GM18498 (cell line): ENCODE measurements at regions not wholly inside any gene's neighbourhood (a gene's known extent, or its start where the extent isn't known, plus 50 kb on each side); places are given as distances from the start of the nearest gene placed in this dataset.

Source experiments
- ATAC-seq: cut with Tn5 transposase; IDR thresholded peaks from one replicate; pipeline ENCODE4 v1.9.1; 2021; ENCODE audit warnings: mild to moderate bottlenecking, moderate library complexity; ENCODE audit not compliant: unreplicated experiment

DNA sequence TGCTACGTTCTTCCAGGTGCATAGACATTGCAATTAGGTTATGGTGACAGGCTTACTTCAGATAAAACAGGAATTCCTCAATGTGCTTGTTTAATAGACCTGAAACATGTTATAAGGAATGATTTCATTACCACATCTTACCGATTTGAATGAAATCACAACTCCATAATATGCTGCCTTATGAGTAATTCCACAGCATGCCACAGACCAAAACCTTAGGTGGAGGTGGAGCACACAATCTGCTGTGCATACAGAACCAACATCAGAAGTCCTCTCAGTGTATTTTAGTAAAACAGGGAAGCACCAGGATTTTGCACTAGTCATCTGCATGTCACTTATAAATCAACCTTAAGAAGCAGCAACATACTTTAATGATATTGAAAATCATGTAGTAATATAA lies 148.9 kb upstream of the TSHZ2 start:
- no peak for ATAC-seq

DNA sequence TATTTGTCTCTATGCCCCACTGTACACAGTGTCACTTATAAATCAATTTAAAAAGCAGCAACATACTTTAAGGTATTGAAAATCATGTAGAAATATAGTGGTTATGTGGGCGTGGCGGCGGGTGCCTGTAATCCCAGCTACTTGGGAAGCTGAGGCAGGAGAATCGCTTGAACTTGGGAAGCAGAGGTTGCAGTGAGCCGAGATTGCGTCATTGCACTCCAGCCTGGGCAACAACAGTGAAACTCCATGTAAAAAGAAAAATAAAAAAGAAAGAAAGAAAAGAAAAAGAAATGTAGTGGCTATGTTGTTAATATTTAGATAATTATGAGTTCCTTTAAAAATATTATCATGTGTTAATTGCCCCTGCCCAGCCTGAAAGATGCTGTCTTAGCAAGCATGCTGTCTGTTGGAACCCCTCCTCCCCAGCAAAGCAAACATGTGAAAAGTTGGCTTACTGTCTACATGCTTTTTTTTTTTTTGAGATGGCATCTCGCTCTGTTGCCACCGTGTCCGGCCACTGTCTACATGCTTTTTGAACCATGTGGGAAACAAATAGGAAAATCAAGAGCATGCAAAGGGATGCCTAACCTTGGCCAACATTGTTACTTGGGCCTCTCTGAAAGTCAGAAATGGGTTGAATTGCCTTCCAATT lies 151.4 kb upstream of the TSHZ2 start:
- ATAC-seq, result no peak

DNA sequence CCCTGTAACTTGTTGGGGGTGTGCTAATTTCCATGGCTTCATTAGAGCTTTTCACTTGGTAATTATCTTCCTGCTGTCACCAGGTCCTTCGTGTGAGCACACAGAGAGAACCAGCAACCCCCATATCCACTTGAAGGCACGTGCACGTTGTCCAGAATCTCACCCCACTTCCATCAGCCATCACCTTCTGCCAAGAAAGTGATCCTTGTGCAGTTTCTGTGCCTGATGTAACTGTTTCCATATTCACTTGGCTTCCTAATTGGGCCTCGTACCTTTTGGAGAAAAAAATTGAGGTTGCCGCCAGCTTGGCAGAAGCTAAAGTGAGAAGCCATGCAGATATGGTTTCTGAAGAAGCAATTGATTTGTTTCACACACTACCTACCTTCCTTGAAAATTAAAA lies 153.7 kb upstream of the TSHZ2 start:
- ATAC-seq, result no peak

DNA sequence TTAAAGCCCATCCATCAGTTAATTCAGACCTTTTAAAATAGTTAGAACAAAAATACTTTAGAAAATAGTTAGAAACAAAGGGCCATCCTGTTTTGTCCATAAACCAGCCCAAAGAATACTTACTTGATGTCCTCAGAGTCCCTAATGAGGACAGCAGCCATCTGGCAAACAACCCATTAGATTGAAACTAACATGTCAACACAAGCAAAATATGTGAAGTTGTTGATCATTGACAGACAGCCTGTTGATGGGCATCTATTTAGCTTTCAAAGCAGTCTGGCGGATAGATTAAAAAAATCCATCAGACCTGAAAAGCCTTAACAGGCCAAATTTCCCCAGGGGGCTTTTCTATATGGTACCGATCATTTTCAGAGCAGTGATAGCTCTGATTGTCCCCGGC lies 154.2 kb upstream of the TSHZ2 start:
- ATAC-seq, result no peak

DNA sequence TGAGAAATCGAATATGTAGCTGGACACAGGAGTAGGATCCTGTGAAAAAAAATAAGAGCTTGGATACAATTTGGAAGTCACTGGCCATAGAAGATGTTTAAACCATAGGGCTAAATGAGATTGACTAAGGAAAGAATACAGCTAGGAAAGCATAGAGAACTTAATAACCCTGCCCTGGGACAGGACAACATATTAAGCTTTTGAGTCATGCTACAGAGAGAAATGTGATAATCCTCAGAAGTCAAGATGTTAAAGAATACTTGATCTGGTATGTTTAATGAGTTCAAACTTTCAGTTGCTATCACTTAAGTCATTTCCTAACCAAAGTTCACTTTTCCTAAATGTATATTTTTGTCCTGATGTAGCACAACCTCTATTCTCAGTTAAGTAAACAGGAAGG lies 154.6 kb upstream of the TSHZ2 start:
- no peak for ATAC-seq

DNA sequence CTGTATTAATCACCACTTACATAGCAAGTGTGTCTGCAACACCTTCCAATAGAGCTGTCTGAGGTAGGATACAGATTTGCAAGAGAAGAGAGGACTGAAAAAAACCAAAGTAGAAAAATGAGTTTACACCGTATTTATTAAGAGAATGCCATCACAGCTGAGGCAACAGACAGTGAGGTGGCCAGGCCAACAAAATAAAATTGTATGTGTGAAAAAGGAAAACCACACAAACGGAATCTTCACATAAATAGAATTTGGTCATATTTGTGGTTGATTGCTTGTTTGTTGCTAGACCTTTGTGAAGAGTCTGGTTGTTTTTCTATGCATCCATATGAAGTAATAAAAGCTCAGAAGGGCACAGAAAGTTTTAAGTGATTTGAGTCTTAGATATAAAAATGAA lies 157.8 kb upstream of the TSHZ2 start:
- no peak for ATAC-seq

DNA sequence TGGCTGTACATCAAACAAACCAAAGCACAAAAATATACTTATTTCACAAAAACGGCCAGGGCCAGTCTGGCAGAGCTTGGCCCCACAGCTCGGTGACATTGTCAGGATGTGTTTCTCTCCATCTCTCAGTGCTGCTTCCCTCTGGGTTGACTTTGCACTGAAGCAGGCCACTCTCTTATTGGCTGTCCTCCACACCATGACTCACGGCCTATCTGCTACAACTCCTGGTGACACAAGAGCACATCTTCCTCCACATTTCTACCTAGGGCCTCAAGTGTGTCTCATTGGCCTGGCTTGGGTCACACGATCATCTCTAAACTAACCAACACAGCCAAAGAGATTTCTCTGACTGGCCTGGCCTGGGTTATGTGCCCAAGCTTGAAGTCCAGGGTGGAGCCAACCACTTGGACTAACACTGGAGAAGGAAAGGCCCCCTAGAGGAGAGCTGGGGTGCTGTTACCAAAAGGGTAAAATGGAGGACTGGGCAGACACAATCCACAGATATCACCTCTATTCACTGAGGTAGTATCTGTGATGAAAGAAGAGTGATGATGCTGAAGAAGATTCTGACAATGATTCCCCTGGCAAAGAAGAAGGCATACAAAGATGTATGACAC lies 159.8 kb upstream of the TSHZ2 start:
- no peak for ATAC-seq

DNA sequence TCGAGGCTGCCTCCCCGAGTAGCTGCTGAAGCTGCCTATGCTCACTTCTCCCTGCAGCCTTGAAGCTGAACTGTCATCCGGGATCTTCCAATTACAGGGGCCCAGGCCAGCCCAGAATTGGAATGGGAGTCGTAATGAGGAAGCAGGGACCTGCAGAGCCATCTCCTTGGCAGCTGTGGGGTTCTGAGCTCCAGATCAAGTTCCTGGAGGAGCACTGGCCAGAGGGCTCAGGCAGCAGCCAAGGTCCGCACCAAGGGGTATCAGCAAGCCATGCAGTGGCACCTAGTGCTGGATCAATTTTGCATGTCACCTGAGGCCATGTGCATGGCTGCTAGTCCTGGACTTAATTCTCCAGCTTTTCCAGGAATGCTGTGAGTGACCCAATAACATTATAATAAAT lies 163.2 kb upstream of the TSHZ2 start:
- ATAC-seq, result no peak

DNA sequence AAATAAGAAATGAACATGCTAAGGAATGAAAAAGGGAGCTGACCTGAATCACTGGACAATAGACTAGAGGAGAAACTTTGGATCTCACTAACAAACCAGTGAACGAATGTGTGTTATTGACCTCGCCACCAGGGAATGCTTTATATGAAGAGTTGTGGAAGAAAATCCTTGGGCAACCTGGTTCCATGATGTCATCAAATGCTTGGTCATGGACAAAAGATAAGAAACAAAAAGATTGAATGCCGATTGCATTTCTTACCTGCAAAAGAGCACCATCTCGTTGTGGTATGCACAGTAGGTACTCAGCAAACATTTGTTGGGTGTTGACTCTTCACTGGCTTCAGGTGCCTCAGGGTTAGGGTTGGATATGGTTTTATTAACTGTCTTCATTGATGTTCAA lies 165.2 kb upstream of the TSHZ2 start:
- no peak for ATAC-seq

DNA sequence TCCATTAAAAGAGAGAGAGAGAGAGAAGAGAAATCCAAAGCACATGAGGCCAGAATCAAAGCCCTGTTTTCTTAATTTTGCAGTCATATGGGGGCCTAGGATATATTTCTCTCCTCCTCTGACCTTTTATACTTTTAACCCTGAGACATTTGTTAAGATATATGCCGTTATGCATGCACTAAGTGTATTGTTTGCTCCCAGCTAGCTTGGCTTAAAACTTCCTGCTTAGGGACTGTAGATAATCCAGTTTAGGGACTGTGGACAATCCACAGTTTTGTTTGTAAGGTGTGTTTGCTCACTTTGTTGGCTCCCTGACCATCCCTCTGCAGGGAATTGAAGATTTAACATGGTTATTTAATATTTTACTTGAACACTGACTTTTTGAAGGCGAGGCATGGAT lies 166.3 kb upstream of the TSHZ2 start:
- ATAC-seq, result no peak

DNA sequence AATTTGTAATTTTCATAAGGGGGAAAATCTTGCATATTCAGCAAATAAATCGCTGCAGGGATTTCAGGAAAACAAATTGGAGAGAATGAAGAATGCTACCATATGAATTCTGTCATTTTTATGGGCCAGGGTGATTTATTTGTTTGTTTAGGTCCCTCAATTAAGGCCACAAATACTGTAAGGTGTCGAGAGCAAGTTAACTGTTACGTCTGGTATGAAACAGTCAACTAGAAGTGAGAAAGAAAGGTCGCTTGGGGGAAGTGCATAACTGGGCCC lies 166.9 kb upstream of the TSHZ2 start:
- no peak for ATAC-seq

DNA sequence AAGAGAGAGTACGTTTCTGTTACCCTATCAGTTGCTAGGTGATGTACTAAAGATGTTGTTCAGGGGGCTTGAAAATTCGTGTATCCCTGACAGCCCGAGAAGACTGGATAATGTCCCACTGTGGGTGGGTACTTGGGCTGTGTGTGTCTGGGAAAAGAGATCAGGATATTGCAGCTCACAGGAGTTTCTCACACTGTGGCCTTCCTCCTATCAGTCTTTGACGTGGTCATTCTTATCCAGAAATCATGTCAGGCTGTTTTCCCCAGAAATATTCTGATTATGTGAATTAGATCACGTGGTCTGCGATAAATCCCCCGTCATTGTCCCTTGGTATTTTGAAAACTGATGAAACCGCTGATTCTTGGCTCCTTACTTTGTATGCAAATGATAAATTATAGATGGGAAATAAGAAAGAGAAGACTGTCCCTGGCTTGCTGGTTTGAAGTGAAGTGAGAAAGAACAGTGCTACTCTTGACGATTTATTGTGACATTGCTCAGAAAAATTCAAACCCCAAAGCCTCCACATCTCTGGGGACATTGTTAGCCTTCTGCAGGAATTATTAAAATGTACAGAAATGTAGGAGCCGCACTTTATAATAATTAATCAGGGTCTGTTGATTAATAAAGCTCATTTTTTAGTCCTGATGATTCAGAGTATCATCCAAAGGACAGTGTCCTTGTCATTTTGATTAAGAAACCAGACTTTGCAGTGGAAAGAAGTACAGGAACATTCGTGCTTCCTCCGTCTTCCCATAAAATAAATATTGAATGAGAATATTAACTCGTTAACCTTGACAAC lies 167.5 kb upstream of the TSHZ2 start:
- ATAC-seq, result no peak

DNA sequence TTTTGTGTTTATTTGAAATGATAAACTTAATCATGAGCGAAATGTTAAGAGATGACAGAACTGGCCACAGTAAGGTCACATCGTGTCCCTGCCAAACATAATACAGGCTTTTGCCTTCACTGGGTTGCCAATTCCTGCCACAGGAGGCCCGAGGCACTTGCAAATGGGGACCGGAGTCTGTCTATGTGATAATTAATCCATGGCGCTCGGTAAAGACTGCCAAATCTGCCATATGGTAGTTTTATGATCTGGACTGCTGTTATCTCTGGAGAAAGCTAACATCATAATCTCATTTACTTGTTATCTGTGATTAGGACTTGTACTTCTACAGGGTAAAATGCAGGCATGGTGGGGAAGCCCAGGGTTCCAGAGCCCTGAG lies 170.5 kb upstream of the TSHZ2 start:
- ATAC-seq, result no peak

DNA sequence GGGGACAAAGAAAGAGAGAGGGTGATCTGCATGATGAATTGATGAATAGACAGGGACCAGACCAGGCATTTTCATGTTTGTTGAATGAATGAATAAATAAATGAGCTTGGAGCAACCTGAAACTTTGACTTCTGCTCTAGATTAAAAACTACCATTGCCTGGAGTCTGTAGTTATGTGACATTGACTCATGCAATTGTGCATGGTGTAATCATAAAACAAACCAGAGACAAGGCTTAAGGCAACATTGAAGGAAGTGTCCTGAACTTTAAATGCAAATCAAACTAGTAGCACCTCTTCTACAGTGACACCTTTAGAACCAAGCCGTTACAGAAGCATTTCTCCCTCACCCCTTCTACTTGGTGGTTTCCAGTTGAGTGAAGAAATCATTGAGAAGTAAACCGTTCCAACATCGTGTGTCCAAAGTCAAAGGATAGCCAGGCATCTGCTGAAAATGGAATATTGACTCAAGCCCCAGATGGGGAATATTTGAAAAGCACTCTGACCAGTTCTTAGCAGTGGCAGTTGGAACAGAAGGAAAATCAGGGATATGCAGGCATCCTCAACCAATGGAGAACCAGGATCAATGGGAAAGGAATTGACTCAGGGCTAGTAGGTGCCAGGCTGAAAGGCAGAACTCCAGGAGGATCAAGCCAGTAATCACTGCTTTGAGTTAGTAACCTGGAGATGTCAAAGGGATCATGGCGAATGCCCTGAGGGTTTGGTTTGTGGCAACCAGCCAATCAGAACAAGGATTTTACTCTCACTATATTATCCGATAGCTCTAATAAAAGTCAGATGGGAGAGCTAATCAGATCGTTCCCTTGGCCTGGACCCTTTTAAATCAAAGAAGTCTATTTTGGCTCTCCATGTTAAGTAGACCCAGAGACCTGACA lies 171.2 kb upstream of the TSHZ2 start:
- no peak for ATAC-seq

DNA sequence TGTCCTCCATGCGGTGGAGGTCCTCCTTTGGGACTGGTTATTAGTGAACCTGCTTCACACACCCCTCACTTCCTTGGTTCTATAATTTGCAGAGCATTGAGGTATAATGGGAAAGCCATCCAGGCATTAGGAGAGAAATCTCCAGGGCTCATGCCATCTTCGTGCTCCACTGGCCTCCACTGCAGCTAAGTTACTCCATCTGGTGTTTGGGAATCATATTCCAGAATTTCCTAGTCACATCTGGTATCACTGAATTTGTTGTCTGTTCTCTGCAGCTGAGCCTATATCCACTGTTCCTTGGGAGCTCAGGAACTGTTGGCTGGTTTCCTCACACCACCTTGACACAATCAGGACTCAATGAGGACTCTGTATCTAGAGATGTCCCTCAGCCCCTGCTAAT lies 173.0 kb upstream of the TSHZ2 start:
- ATAC-seq, result no peak

DNA sequence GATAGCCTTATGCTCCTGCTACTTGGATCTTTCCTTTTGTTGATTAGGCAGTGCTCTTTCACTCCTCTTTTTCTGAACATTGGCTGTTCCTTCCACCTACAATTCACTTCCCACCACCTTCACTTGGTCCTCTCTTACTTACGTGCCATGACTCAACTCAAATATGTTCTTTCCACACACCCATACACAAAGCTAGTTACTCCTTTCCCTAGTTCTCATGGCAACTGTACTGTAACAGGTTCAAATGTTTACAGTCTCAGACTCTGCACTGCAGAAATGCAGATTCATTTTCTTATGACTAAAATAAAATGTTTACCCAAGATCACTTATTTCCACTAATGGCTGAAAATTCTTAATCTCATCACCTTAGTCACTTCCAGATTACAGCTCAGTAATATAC lies 174.0 kb upstream of the TSHZ2 start:
- no peak for ATAC-seq

DNA sequence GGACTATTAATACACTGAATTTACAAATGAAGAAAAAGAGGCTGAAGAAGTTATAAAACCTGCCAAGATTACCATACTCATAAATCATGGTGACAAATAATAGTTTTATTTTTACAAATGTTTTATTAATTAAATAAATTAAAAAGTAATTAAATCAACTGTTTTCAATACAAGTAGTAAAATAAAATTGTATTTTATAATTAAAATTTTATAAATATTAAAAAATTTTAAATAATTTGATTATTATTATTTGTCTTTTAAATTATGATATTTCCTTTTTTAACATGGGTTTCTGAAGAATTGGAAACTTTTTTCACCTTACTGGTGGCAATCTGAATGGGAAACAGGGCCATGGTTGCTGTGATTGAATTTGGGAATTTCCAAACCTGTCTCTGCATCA lies 177.3 kb upstream of the TSHZ2 start:
- ATAC-seq, result no peak

DNA sequence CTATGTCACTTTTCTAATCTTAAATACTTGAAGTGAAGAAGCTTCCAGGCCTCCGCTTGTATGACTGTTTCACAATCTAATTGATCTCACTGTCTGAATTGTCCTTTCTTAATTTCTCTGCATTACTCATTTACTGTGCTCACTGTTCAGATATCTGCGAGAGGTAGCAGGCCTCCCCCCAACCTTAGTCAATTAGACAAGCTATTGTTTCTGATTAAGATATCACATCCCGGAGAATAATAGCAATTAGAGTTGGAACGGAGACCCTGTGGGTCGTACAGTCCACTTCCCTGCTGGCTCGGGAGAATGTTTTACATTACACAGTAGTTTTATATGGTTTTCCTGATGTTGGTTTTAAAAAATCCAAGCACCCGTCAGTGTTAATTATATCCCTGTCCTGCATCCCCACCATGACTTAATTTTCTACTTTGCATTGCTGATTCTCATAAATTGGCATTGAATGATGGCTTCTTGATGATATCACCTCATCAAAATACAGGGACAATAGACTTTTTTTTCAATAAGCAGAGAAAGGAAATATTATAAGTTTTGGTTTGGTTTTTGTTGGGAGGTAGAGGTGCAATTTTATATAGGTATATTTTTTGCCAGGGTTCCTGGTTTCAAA lies 178.7 kb upstream of the TSHZ2 start:
- ATAC-seq, result no peak

DNA sequence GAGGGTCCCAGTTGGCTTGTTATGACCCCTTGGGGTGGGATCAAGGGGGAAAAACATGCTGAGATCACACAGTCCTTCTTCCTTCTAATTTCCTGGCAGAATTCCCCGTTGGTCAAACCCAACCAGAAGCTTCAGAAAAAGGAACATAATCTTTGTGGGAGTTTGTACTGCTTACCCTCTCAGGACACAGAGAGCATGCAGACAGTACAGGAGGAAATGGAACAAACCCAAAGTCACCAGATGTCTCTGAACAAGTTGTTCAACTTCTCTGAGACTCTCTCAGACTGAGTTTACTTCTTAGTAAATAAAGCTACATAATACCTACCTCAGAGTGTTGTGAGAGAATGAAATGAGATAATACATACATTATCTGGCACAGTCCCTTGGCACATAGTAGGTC lies 181.1 kb upstream of the TSHZ2 start:
- ATAC-seq, result no peak

DNA sequence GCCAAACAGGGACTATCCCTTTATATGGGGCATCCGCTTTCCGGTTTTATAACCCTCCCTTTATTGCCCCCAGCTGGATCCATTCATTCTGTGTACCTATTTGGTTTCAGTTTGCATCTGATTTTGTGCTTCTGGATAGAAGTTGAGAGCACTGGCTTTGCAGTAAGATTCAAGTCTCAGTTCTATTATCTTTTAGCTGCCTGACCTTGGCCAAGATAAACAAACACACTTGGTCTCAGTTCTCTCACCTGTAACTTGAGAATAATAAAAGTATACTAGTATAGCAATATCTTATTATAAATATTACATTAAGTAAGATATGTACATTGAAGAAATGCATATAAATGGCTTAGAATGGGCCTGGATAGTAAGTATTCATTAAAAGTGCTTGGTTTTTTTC lies 182.4 kb upstream of the TSHZ2 start:
- ATAC-seq, result no peak

DNA sequence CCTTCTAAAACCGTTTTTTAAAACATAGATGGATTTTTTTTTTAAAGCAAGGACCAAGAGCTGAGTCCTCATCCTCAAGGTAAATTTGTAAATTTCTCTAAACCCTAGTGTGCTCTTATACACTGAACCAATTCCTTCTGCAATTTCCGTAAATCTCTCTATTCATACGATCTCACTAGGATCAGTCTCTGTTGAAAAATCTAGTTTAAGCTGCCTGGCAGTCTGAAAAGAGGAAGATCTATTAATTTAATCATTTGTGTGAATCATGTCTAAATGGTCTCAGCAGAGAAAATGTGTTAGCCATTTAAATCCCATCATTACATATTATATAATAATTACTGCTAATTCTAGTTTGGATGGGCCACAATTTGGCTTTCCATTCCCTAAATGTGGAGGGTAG lies 184.2 kb upstream of the TSHZ2 start:
- no peak for ATAC-seq
